OCI-LY3 (cell line): ENCODE measurements at regions not wholly inside any gene's neighbourhood (a gene's known extent, or its start where the extent isn't known, plus 50 kb on each side); places are given as distances from the start of the nearest gene placed in this dataset.

Experiments
- H2AFZ ChIP-seq: fragments of 200-600, 300-600 bp; shearing (Covaris generic); 2 replicates; pipeline ENCODE4 v1.6.0; 2014; ENCODE audit warnings: antibody characterized with exemption, low read depth, low read length
- H3K27ac ChIP-seq: fragments of 200-600, 300-600 bp; sonication (generic); 2 replicates; pipeline ENCODE4 v1.5.1; 2014; ENCODE audit warnings: mild to moderate bottlenecking, low read length, moderate library complexity, mixed read lengths
- H3K27me3 ChIP-seq: fragments of 200-600, 300-600 bp; sonication (generic); 2 replicates; pipeline ENCODE4 v1.6.1; 2014; ENCODE audit warnings: low read depth, low read length, mixed read lengths
- H3K36me3 ChIP-seq: fragments of 200-600, 300-600 bp; sonication (generic); replicated peaks from 2 replicates; pipeline ENCODE3; 2014; ENCODE audit warnings: low read depth, low read length, mixed read lengths
- H3K4me1 ChIP-seq: fragments of 300-600, 200-600 bp; sonication (generic); 2 replicates; pipeline ENCODE4 v1.6.1; 2014; ENCODE audit warnings: low read length, mixed read lengths
- H3K4me2 ChIP-seq: fragments of 200-600, 300-600 bp; sonication (generic); 2 replicates; pipeline ENCODE4 v1.6.1; 2014; ENCODE audit warnings: low read length, mixed read lengths
- H3K4me3 ChIP-seq: fragments of 300-600, 200-600 bp; sonication (generic); 2 replicates; pipeline ENCODE4 v1.5.1; 2014; ENCODE audit warnings: antibody characterized with exemption, mild to moderate bottlenecking, low read length, moderate library complexity
- H3K79me2 ChIP-seq: fragments of 300-600, 200-600 bp; shearing (Covaris generic); 2 replicates; pipeline ENCODE4 v1.6.1; 2014; ENCODE audit warnings: mild to moderate bottlenecking, low read length, mixed read lengths
- H3K9ac ChIP-seq: fragments of 300-600, 200-600 bp; shearing (Covaris generic); 2 replicates; pipeline ENCODE4 v1.6.0; 2014; ENCODE audit warnings: mild to moderate bottlenecking, low read length, moderate library complexity
- H3K9me3 ChIP-seq: fragments of 200-600, 300-600 bp; shearing (Covaris generic); 2 replicates; pipeline ENCODE4 v1.6.1; 2014; ENCODE audit warnings: low read length, mixed read lengths; ENCODE audit not compliant: insufficient read depth
- H4K20me1 ChIP-seq: fragments of 200-600, 300-600 bp; sonication (generic); 2 replicates; pipeline ENCODE4 v1.6.1; 2016; ENCODE audit warnings: low read length, mixed read lengths; ENCODE audit not compliant: insufficient read depth
- EZH2phosphoT487 ChIP-seq: fragments of 200-600 bp; shearing (Covaris generic); IDR thresholded peaks from 2 replicates; pipeline ENCODE4 v1.6.1; 2018; ENCODE audit warnings: antibody characterized with exemption, mixed run types, low read depth
- TF ChIP-seq, protein P1 (sequence below): fragments of 200-600, 300-600 bp; sonication (generic); IDR thresholded peaks from 2 replicates; pipeline ENCODE4 v1.5.1; 2014; ENCODE audit warnings: antibody characterized with exemption, low read length, low read depth

DNA sequence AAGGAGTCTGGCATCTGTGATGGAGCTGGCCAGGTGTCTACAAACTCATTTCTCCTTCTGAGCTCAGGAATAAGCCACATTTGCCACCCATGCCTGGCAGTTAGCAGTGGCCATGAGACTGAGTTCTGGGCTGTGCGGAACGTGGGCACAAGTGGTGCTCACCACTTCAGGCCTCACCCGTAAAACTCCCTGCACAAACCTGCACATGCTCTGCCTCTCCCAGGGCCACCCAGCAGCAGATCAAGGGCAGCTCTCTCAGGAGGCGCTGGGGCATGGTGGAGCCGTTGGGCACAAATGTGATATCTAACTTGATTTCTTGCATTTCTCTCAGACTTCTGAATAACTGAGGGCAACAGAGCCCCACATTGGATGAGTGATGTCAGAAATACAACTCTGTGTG is 269.5 kb downstream of the HIVEP2 start:
- Histone ChIP-seq H3K79me2 (no peaks in the 10 kb centered on the region), H4K20me1 (no peaks in the 10 kb centered on the region), H3K9ac (no peak overlapping the region), H3K4me3 (no peak overlapping the region), H3K27me3 (peaks cover 3% of the 10 kb centered on the region; the same call in 1 of the 2 replicates), H3K4me2 (no peak overlapping the region), H3K27ac (no peak overlapping the region), H3K9me3 (no peaks in the 10 kb centered on the region), H3K36me3 (no peaks in the 10 kb centered on the region), H2AFZ (no peak overlapping the region), H3K4me1 (no peaks in the 10 kb centered on the region)
- TF ChIP-seq EZH2phosphoT487: no peak
- TF ChIP-seq, protein P1, sequence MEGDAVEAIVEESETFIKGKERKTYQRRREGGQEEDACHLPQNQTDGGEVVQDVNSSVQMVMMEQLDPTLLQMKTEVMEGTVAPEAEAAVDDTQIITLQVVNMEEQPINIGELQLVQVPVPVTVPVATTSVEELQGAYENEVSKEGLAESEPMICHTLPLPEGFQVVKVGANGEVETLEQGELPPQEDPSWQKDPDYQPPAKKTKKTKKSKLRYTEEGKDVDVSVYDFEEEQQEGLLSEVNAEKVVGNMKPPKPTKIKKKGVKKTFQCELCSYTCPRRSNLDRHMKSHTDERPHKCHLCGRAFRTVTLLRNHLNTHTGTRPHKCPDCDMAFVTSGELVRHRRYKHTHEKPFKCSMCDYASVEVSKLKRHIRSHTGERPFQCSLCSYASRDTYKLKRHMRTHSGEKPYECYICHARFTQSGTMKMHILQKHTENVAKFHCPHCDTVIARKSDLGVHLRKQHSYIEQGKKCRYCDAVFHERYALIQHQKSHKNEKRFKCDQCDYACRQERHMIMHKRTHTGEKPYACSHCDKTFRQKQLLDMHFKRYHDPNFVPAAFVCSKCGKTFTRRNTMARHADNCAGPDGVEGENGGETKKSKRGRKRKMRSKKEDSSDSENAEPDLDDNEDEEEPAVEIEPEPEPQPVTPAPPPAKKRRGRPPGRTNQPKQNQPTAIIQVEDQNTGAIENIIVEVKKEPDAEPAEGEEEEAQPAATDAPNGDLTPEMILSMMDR: no peak

DNA sequence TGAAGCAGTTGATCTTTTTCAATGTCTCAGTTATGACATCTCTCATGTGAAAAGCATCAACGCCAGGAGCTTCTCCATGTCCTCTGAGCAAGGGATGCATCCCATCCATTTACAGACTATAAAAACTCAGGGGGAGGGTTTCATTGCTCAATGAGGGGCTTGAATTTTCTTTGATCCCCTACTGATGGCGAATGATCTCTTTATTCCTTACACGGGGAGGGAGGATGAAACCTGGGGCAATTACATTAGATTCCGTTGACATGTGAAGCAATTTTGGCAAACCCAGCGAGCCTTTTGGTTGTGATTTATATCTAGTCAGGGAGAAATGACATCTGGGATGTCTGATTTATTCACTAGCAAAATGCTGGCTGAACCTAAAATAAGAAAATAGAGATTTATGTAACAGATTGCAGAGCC is 268.9 kb downstream of the HIVEP2 start:
- no peak overlapping the region for H3K4me2 ChIP-seq
- no peaks in the 10 kb centered on the region for H3K9me3 ChIP-seq
- H3K4me3 ChIP-seq: no peak overlapping the region
- no peak overlapping the region for H2AFZ ChIP-seq
- TF ChIP-seq, protein P1: no peak
- TF ChIP-seq EZH2phosphoT487: no peak
- peaks cover 3% of the 10 kb centered on the region; the same call in 1 of the 2 replicates for H3K27me3 ChIP-seq
- no peak overlapping the region for H3K9ac ChIP-seq
- no peaks in the 10 kb centered on the region for H3K4me1 ChIP-seq
- H4K20me1 ChIP-seq: no peaks in the 10 kb centered on the region
- H3K36me3 ChIP-seq: no peaks in the 10 kb centered on the region
- no peaks in the 10 kb centered on the region for H3K79me2 ChIP-seq
- no peak overlapping the region for H3K27ac ChIP-seq

DNA sequence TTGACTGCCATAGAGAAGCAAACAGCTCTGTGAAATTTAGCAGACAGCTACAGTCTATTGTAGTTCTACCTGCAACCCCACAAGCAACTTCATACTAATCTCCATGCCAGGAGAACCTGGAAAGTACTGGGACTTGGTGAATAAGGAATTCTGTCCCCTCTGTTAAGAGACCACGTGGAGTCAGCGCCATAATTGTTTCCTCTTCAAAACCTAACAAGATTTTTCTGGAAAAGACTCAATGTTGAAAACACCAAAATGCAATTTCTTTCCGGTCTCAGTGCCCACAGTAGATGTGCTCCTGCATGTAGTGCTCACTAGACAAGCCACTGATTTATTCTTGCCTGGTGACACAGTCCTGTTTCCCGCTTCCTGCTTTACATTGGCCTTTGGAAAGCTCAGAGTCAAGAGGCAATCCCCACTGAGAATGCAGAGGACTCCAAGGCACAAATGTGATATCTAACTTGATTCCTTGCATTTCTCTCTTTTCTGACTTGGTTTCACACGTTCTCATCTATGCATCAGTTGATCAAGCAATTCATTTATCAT is 268.3 kb downstream of the HIVEP2 start:
- no peaks in the 10 kb centered on the region for H4K20me1 ChIP-seq

DNA sequence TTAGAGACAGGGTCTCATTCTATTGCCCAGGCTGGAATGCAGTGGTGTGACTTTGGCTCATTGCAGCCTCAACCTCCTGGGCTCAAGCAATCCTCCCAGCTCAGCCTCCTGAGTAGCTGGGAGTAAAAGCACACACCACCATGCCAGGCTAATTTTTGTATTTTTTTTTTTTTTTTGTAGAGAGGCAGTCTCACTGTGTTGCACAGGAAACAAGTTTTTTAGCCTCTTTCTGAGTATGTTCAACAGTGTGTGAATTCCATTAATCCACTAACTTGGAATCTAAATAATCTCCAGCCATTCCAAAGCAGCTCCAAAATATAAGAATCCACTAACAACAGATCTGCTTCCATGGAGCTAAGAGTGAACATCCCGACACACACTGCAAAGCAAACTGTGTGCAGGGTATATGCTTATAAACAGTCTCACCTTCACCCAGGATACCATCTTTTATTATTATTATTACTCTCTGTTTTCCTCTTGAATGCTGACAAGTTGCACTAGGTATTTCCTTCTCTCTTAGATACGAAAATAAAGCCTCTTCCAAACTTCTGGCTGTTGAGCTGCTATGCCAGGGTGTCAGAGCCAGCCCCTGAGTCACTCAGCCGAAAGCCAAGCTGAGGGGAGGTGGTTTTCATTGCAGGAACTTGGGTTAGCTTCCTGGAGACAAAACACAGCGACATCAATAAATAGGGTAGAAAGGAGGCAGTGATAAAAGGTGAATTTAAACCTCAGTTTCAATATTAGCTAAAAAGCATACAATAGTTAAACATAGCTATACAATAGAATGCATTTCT is 264.9 kb downstream of the HIVEP2 start:
- no peak overlapping the region for H3K9ac ChIP-seq
- no peaks in the 10 kb centered on the region for H3K9me3 ChIP-seq
- TF ChIP-seq, protein P1: no peak
- no peak overlapping the region for H3K4me2 ChIP-seq
- H3K79me2 ChIP-seq: no peaks in the 10 kb centered on the region
- no peaks in the 10 kb centered on the region for H3K4me1 ChIP-seq
- peaks cover 3% of the 10 kb centered on the region; the same call in 1 of the 2 replicates for H3K27me3 ChIP-seq
- no peaks in the 10 kb centered on the region for H4K20me1 ChIP-seq
- H3K36me3 ChIP-seq: no peaks in the 10 kb centered on the region
- no peak overlapping the region for H2AFZ ChIP-seq
- H3K4me3 ChIP-seq: no peak overlapping the region
- H3K27ac ChIP-seq: no peak overlapping the region

More for the DNA sequence above, 268.3 kb downstream of the HIVEP2 start:
- Histone ChIP-seq H3K79me2 (no peaks in the 10 kb centered on the region), H3K9ac (no peak overlapping the region), H3K27me3 (peaks cover 3% of the 10 kb centered on the region; the same call in 1 of the 2 replicates), H3K4me3 (no peak overlapping the region), H2AFZ (no peak overlapping the region), H3K4me1 (no peaks in the 10 kb centered on the region), H3K27ac (no peak overlapping the region), H3K4me2 (no peak overlapping the region), H3K9me3 (no peaks in the 10 kb centered on the region), H3K36me3 (no peaks in the 10 kb centered on the region)
- TF ChIP-seq, protein P1: no peak
- TF ChIP-seq EZH2phosphoT487: no peak
